Left ventricle myocardium inferior (tissue), 1 donor: ENCODE measurements at regions not wholly inside any gene's neighbourhood (a gene's known extent, or its start where the extent isn't known, plus 50 kb on each side); places are given as distances from the start of the nearest gene placed in this dataset.
"Not testable (repeated sequence)": the region's sequence is repeated elsewhere in the genome, so short reads cannot be mapped to it uniquely, and the experiment has no call there.

ENCODE experiments used
- DNase-seq: peaks from one replicate; pipeline ENCODE4 v3.0.0-alpha.2; 2020
- H3K27ac ChIP-seq: fragments of 200-600 bp; replicated peaks from 2 replicates; pipeline ENCODE4 v1.8.0; 2021
- H3K27me3 ChIP-seq: fragments of 200-600 bp; 2 replicates; pipeline ENCODE4 v1.8.0; 2021; ENCODE audit warnings: low read depth
- H3K36me3 ChIP-seq: fragments of 200-600 bp; 2 replicates; pipeline ENCODE4 v1.8.0; 2021
- H3K4me1 ChIP-seq: fragments of 200-600 bp; 2 replicates; pipeline ENCODE4 v1.8.0; 2021
- H3K4me3 ChIP-seq: fragments of 200-600 bp; 2 replicates; pipeline ENCODE4 v1.8.0; 2021; ENCODE audit warnings: mild to moderate bottlenecking, moderate library complexity
- H3K9me3 ChIP-seq: fragments of 200-600 bp; replicated peaks from 2 replicates; pipeline ENCODE4 v1.8.0; 2021
- intact Hi-C: fragments of 100-400 bp; cut with micrococcal nuclease; formaldehyde crosslinking; loops from one replicate; pipeline ENCODE4 v1.11.0; 2022
- TF ChIP-seq, protein P1 (sequence below): fragments of 200-600 bp; IDR thresholded peaks from 2 replicates; pipeline ENCODE4 v1.8.0; 2021; ENCODE audit warnings: antibody characterized with exemption, mild to moderate bottlenecking, borderline replicate concordance
- donor health status: DM: no; HTN: yes; CAD: no; lungs with severe emphysema.

DNA sequence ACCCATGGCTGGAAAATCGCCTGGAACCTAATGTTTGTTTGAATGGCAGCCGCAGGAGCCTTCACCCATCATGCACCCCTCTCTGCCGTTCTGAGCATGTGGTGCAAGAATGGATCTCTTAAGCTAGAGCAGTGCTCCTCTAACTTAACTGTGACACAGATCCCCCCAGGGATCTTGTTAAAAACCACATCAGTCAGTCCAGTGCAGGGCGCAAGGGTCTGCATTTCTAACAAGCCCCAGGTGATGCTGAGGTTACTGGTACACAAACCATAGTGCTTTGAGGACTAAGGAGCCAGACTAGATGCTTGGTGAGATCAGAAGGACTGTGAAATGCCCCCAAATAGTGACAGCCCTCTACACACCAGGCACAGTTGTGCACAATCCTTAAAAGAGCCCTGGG, 87.1 kb upstream of the KCTD1 start:
- Histone ChIP-seq H3K27ac (no peak overlapping the region), H3K36me3 (no peaks in the 10 kb centered on the region), H3K27me3 (no peaks in the 10 kb centered on the region), H3K4me1 (no peaks in the 10 kb centered on the region), H3K9me3 (no peaks in the 10 kb centered on the region), H3K4me3 (no peak overlapping the region)
- intact Hi-C loops: no loop called here
- TF ChIP-seq, protein P1, sequence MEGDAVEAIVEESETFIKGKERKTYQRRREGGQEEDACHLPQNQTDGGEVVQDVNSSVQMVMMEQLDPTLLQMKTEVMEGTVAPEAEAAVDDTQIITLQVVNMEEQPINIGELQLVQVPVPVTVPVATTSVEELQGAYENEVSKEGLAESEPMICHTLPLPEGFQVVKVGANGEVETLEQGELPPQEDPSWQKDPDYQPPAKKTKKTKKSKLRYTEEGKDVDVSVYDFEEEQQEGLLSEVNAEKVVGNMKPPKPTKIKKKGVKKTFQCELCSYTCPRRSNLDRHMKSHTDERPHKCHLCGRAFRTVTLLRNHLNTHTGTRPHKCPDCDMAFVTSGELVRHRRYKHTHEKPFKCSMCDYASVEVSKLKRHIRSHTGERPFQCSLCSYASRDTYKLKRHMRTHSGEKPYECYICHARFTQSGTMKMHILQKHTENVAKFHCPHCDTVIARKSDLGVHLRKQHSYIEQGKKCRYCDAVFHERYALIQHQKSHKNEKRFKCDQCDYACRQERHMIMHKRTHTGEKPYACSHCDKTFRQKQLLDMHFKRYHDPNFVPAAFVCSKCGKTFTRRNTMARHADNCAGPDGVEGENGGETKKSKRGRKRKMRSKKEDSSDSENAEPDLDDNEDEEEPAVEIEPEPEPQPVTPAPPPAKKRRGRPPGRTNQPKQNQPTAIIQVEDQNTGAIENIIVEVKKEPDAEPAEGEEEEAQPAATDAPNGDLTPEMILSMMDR: no peak
- no peak for DNase-seq

DNA sequence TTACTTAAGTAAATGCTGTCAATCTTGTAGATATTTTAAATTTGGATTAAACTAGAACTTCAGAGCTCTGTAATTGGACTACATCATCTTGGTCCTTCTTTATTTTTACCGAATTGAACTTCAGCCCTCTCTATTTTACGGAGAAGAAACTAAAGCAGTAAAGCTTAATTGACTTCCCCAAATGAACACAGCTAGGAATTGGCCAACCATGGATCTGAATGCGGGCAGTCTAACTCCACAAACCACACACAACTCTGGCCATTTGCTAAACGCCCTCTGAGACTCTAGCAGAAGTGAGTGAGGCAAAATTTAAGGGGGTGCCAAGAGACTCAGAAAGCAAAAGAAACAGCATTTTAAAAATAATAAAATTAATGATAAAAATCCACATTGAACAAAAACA, 86.3 kb upstream of the KCTD1 start:
- intact Hi-C loops: no loop called here
- no peak overlapping the region for H3K27ac ChIP-seq

DNA sequence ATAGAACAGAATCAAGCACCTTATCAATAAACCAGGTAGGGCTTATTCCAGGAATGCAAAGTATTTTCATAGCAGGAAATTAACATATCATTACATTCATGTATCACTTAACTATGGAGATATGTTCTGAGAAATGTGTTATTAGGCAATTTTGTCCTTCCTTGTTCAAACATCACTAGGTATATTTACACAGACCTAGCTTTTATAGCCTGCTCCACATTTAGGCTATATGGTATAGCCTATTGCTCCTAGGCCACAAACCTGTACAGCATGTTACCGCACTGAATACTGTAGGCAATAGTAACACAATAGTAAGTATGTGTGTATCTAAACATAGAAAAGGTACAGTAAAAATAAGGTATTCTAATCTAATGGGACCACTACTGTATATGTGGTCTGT, 82.8 kb upstream of the KCTD1 start:
- TF ChIP-seq, protein P1: no peak
- intact Hi-C loops: no loop called here
- Histone ChIP-seq H3K4me3 (no peak overlapping the region), H3K27me3 (no peaks in the 10 kb centered on the region), H3K4me1 (no peaks in the 10 kb centered on the region), H3K36me3 (no peaks in the 10 kb centered on the region), H3K27ac (no peak overlapping the region), H3K9me3 (no peaks in the 10 kb centered on the region)
- no peak for DNase-seq

More for the DNA sequence above, 86.3 kb upstream of the KCTD1 start:
- no peaks in the 10 kb centered on the region for H3K4me1 ChIP-seq
- TF ChIP-seq, protein P1: no peak
- no peak for DNase-seq
- no peaks in the 10 kb centered on the region for H3K9me3 ChIP-seq
- H3K27me3 ChIP-seq: no peaks in the 10 kb centered on the region
- no peak overlapping the region for H3K4me3 ChIP-seq
- H3K36me3 ChIP-seq: no peaks in the 10 kb centered on the region

DNA sequence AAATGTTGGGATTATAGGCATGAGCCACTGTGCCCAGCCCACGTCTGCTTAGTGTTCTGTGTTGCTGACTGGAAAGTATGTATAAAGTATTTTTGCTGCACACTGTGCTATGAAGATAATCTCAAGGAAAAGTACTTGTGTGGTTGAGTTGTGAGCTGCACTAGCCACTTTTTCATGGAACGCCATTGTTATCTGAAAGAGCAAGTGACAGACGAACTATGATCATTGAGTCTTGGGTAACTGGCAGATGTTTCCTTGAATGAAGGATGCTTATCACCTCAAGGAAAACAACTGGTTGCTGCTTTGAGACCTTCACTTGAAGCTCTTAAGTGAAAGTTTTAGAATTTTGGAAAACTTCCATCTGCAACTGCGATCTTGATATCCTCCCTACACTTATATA, 82.2 kb upstream of the KCTD1 start:
- H3K4me3 ChIP-seq: no peak overlapping the region
- H3K36me3 ChIP-seq: no peaks in the 10 kb centered on the region
- DNase-seq: no peak
- intact Hi-C loops: no loop called here
- TF ChIP-seq, protein P1: no peak
- H3K27me3 ChIP-seq: no peaks in the 10 kb centered on the region
- H3K27ac ChIP-seq: no peak overlapping the region
- H3K4me1 ChIP-seq: no peaks in the 10 kb centered on the region
- H3K9me3 ChIP-seq: peaks cover 5% of the 10 kb centered on the region

DNA sequence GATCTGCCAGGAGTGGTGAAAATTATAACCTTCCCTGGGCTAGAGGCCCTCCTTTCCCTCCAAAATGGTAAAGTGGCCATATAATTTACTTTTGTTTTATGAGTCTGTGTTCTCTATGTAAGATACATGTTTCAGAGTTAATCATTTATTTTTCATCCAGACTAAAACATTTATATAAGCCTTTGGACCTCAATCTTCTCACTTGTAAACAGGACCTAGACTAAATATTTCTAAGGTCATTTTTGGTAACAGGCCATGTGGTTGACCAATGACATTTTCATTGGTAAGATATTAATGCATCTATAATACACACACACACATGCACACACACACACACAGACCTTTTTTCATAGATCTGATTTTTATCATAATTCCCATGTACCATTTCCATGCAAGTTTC, 79.7 kb upstream of the KCTD1 start:
- H3K4me3 ChIP-seq: no peak overlapping the region
- no peak for DNase-seq
- H3K36me3 ChIP-seq: no peaks in the 10 kb centered on the region
- no peak overlapping the region for H3K27ac ChIP-seq
- H3K4me1 ChIP-seq: no peaks in the 10 kb centered on the region
- TF ChIP-seq, protein P1: no peak
- intact Hi-C loops: no loop called here
- H3K27me3 ChIP-seq: no peaks in the 10 kb centered on the region
- H3K9me3 ChIP-seq: peaks cover 20% of the 10 kb centered on the region

DNA sequence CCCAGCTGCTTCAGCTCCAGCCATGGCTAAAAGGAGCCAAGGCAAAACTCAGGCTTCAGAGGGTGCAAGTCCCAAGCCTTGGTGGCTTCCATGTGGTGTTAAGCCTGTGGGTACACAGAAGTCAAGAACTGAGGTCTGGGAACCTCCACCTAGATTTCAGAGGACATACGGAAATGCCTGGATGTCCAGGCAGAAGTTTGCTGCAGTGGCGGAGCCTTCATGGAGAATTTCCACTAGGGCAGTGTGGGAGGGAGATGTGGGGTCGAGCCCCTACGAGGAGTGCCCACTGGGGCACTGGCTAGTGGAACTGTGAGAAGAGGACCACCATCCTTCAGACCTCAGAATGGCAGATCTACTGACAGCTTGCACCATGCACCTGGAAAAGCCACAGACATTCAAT, 76.1 kb upstream of the KCTD1 start:
- H3K27ac ChIP-seq: no peak overlapping the region
- no peaks in the 10 kb centered on the region for H3K27me3 ChIP-seq
- peaks cover 6% of the 10 kb centered on the region for H3K4me1 ChIP-seq
- H3K4me3 ChIP-seq: no peak overlapping the region
- peaks cover 20% of the 10 kb centered on the region for H3K9me3 ChIP-seq
- intact Hi-C loops: no loop called here
- TF ChIP-seq, protein P1: no peak
- DNase-seq: no peak
- H3K36me3 ChIP-seq: no peaks in the 10 kb centered on the region

DNA sequence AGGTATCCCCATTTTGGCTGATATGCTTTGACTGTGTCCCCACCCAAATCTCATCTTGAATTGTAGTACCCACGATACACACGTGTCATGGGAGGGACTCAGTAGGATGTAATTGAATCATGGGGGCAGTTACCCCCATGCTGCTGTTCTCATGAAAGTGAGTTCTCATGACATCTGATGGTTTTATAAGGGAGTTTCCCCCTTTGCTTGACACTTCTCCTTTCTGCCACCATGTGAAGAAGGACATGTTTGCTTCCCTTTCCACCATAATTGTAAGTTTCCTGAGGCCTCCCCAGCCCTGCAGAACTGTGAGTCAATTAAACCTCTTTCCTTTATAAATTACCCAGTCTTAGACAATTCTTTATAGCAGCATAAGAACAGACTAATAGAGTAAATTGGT, 75.0 kb upstream of the KCTD1 start:
- H3K27ac ChIP-seq, H3K4me1 ChIP-seq, intact Hi-C loops, H3K4me3 ChIP-seq, DNase-seq, H3K27me3 ChIP-seq, H3K36me3 ChIP-seq: not testable (repeated sequence)
- peaks cover 20% of the 10 kb centered on the region for H3K9me3 ChIP-seq
